ENCODE measurements at regions not wholly inside any gene's neighbourhood (a gene's known extent, or its start where the extent isn't known, plus 50 kb on each side); places are given as distances from the start of the nearest gene placed in this dataset.
"Not testable (repeated sequence)": the region's sequence is repeated elsewhere in the genome, so short reads cannot be mapped to it uniquely, and the experiment has no call there.

- FAIRE-seq, result no peak
Observed at GRCh38 chr5:25764733-25765132, 1120.0 kb upstream of the CDH10 start.

DNA sequence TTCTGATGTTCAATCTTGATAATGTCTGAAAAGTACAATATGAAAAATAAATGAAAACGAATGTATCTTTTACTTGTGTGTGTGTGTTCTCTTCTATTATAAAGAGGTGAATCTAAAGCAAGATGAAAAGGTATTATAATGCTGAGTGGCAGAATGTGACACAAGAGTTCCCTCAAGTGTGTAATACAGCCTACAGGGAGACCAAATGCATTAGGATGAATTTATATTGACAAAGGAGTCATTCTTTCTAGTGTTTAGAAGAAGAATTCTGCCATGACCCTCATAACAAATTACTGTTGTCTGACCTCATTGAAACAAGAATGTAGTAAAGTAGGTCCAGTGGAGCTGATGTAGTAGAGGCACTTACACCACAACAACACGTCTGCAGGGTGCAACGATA, 1119.0 kb upstream of the CDH10 start:
- FAIRE-seq, result no peak

DNA sequence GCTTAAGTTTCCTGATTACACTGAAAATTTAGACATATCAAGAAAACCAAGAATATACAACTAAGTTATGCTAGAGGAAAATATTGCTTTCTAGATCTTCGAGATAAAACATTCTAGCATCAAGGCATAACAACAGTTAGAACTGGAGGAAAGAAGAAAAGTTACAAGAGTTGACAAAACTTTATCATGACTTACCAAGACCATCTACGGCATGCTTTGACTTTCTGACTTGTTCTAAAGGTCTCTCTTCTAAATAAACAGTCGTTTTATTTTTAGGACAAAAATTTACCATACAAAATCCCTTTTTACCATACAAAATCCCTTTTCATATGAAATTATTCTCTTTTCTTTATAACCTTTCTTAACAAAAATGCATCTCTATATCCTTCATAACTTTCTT, 1110.1 kb upstream of the CDH10 start:
- FAIRE-seq, result no peak

DNA sequence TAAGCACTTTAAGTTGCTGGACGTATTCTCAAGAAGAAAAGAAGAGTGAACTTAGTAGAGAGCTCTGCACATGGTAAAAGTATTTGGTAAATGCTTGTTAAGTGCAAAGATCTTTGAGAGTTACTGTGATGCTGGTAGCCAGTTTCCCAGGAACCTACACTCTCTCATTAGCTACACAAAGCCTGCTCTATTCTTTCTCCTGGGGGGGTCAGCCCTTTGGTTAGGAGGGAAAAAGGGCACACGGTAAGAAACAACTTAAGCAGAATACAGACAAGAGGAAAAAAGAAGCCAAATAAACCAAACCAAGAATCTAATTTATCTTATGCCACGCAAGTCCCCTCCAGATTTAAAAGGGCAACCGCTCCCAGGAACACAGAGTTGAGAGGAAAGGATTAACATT, 1100.1 kb upstream of the CDH10 start:
- FAIRE-seq, result no peak

- no peak for FAIRE-seq
Observed at GRCh38 chr5:25716680-25717079, 1071.9 kb upstream of the CDH10 start.

- no peak for FAIRE-seq
Observed at GRCh38 chr5:25713259-25713658, 1068.5 kb upstream of the CDH10 start.

GRCh38 chr5:25707093-25707492, 1062.3 kb upstream of the CDH10 start:
- FAIRE-seq, result no peak

- FAIRE-seq, result no peak
Observed at GRCh38 chr5:25701936-25702335, 1057.2 kb upstream of the CDH10 start.

- no peak for FAIRE-seq
Observed at GRCh38 chr5:25694801-25695200, 1050.0 kb upstream of the CDH10 start.

DNA sequence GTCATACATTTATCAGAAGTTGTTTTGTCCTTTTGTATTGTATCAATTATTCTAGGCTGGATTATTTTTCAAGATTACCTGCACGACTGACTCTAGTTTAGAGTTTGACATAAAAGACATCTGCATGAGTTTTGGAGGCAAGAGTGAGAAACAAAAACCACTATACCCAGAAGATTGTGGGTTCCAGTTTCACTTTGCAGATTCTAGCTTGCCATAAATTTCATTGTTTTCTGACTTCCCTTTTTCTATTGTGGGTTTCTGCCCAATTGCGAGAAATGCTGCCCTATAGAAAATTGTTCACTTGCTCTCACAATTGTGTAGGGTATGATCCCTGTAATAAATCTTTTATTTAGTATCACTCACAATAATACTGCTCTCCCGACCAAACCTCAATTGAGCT, 1043.4 kb upstream of the CDH10 start:
- no peak for FAIRE-seq

DNA sequence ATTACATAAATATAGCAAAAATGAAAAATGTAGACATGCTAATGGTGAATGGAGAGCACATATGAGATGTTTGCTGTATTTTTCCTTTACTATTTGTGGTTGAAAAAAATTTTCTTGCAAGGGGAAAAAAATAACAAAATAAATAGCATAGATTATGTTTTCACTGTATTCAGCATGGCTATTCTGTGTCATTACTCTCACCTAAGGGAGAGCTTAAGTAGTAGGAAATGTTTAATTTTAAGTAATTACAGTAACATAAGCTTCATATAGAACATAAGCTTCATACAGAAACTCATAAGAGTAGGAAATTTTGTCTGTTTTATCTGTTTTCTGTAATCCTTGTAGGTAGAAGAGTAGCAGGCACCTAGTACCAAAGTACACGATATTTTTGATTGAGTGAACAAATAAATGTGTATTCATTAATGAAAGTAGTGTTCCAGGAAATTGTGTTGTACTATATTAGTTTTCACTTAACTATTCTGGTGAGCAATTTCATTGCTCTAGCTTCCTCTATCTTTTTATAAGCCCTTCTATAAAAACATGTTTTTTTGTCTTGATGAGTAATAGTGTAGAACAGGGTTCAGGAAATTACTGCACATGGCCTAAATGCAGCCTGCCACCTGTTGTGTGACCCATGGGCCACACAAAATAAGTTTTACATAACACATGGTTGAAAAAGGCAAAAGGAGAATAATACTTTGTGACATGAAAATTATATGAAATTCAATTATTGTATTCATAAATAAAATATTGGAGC, 1025.0 kb upstream of the CDH10 start:
- FAIRE-seq, result no peak

GRCh38 chr5:25662610-25663009, 1017.8 kb upstream of the CDH10 start:
- no peak for FAIRE-seq

GRCh38 chr5:25650316-25650715, 1005.5 kb upstream of the CDH10 start:
- FAIRE-seq, result not testable (repeated sequence)

DNA sequence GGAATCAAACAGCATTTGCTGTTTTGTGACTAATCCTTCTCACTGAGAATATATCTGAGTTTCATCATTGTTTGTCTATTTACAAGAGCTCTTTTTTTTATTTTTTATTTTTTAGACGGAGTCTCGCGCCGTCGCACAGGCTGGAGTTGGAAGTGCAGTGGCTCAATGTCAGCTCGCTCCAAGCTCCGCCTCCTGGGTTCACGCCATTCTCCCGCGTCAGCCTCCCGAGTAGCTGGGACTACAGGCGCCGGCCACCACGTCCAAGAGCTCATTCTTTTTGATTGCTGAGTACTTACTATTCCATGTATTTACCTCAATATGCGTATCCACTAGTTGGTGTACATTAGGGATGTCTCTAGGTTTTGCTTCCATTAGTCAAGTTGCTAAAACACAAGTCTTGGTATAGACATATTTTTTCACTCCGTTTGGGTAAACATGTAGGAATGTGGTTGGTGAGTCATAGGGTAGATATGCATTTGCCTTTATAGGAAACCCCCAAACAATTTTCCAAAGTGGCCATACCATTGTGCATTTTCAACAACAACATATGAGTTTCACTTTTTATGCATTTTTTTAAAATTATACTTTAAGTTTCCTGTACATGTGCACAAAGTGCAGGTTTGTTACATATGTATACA, 1005.0 kb upstream of the CDH10 start:
- no peak for FAIRE-seq

- no peak for FAIRE-seq
Observed at GRCh38 chr5:25646421-25647341, 1001.9 kb upstream of the CDH10 start.

- FAIRE-seq, result no peak
Observed at GRCh38 chr5:25641124-25641523, 996.3 kb upstream of the CDH10 start.

GRCh38 chr5:25619273-25619672, 974.5 kb upstream of the CDH10 start:
- FAIRE-seq, result no peak

GRCh38 chr5:25618821-25619220, 974.0 kb upstream of the CDH10 start:
- FAIRE-seq, result no peak

DNA sequence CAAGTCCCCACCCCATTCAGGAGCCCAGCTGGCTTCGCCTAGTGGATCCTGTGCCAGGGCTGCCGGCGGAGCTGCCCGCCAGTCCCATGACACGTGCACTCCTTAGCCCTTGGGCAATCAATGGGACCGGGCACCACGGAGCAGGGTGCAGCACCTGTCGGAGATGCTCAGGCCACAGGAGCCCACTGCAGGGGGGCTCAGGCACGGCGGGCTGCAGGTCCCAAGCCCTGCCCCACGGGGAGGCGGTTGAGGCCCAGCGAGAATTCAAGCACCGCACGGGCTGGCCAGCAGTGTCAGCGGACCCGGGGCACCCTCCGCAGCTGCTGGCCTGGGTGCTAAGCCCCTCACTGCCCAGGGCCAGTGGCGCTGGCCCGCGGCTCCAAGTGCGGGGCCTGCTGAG, 969.7 kb upstream of the CDH10 start:
- FAIRE-seq, result no peak

GRCh38 chr5:25604681-25605080, 959.9 kb upstream of the CDH10 start:
- FAIRE-seq, result no peak

DNA sequence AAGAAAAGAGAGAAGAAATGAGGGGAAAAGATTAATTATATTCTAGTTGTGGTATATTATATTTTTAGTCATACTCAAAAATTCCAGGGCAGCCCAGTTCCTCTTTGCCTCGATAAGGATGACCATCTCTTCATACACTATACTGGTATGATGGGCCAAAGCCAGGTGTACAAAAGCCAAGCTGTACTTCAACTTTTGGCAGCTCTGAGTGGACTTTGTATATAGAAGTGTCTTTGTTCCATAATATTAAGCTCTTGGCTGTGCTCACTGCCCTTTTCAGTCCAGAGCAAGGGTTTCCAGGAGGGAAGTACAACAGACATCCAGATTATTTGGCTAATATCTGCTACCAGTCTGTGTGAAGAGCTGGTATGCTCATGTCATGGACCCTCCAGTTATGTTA, 934.3 kb upstream of the CDH10 start:
- FAIRE-seq, result no peak

GRCh38 chr5:25573691-25574090, 928.9 kb upstream of the CDH10 start:
- no peak for FAIRE-seq

- FAIRE-seq, result no peak
Observed at GRCh38 chr5:25570067-25570583, 925.3 kb upstream of the CDH10 start.

All from A204.1 (cell line).